HG03139 (cell line): ENCODE measurements at regions not wholly inside any gene's neighbourhood (a gene's known extent, or its start where the extent isn't known, plus 50 kb on each side); places are given as distances from the start of the nearest gene placed in this dataset.

ENCODE experiments used
- ATAC-seq: cut with Tn5 transposase; IDR thresholded peaks from one replicate; pipeline ENCODE4 v1.9.1; 2021; ENCODE audit not compliant: unreplicated experiment

DNA sequence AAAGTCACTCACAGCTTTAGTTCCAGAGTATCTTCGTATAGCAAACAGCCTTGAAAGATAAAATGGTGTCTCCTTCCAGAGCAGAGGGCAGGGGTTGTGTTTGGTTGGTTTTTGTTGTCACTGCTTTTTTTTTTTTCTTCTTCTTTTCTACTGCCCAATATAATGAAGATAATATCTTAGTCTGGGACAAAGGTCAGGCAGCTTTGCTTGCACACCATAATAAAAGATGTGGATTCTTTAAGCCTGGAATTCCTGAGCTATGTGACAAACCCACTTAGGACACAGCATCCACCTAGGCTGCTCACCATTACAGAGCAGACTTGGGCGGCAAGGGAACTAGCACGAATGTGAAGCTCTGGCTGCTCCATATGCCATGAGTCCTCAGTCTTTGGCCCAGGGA lies 165.6 kb upstream of the MIR17HG start:
- no peak for ATAC-seq

GRCh38 chr13:91184244-91184926 lies 163.1 kb upstream of the MIR17HG start:
- no peak for ATAC-seq

- ATAC-seq: no peak
Observed at GRCh38 chr13:91185294-91185863, 162.1 kb upstream of the MIR17HG start.

GRCh38 chr13:91187522-91187921 lies 160.0 kb upstream of the MIR17HG start:
- ATAC-seq: no peak

DNA sequence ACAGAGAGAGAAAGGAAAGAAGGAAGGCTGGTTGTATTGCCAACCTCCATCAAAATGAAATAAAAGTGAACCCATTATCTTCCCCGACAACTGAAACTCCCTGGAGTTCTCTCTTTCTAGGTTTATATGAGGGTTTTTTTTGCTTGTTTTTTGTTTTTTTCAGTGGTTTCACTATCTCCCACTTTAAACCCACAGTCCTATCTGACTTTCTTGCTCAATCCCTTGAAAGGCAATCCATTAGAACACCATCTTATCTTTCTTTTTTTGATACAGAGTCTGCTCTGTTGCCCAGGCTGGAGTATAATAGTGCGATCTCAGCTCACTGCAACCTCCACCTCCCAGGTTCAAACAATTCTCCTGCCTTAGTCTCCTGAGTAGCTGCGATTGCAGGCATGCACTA lies 158.0 kb upstream of the MIR17HG start:
- ATAC-seq: no peak

DNA sequence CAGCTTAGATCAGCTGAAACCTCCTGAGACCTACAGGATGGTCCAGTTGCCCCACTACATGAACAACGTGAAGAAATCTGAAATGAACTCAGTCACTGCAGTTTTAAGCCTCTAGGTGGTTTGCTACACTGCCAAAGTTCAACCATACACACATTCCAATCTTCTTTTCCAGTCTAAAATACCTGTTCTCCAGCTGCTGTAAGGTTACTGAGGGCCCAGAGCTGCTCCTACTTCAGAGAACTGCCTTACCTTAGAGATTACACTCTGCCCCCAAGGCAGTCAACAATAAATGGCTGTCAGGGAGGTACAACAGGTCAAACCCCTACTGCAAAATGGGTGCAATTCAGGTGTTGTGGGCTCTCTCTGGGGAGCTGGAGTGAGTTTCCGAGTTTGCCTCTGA lies 154.1 kb upstream of the MIR17HG start:
- ATAC-seq: no peak

DNA sequence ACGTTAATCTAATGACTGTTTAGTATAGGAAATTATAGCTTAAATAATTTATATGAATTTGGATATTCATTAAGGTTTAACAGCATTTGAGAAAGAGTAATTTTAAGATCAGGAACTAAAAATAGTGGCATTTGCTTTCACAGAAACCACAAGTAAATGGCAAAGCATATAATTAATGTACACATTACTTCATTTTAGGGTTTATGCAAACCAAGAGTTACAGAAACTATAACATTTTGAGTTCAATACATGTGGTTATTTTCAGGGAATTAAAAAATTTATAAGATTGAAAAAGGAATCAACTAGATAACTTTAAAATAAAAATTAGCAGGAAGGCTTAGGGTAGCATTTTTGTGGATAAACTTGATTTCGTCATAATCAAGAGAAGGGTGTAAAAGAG lies 151.7 kb upstream of the MIR17HG start:
- no peak for ATAC-seq

GRCh38 chr13:91196958-91197357 lies 150.5 kb upstream of the MIR17HG start:
- ATAC-seq: no peak

GRCh38 chr13:91199866-91200265 lies 147.6 kb upstream of the MIR17HG start:
- ATAC-seq: no peak

DNA sequence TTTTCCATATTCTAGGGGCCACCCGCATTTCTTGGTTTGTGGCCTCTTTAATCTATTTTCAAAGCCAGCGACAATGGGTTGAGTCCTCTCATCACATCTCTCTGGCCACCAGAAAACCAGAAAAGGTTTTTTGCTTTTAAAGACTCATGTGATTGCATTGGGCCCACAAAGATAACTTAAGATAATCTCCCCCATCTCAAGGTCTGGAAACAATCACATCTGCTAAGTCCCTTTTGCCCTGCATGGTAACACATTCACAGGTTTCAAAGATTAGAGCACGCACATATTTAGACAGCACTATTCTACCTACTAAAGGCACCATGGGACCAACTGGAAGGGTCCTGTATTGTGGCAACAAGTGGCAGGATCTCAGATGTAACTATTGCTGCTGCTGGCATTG lies 147.0 kb upstream of the MIR17HG start:
- no peak for ATAC-seq

DNA sequence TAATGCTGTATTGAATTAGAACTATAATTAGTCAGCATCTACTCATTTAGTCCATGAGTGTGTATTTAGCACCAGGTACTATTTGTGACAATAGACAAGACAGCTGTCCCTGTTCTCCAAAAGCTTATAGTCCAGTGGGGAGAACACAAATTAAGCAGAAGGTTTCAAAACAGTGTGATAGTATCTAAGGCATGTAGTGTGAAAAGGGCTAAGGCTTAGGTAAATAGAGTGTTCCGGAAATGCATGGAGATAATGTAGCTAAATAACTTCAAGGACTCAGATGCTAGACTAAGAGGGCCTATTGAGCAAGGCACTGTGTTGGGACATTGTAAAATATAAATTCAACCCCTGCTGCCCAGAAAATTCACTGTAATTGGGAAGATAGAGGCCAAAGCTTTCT lies 144.1 kb upstream of the MIR17HG start:
- ATAC-seq: no peak

DNA sequence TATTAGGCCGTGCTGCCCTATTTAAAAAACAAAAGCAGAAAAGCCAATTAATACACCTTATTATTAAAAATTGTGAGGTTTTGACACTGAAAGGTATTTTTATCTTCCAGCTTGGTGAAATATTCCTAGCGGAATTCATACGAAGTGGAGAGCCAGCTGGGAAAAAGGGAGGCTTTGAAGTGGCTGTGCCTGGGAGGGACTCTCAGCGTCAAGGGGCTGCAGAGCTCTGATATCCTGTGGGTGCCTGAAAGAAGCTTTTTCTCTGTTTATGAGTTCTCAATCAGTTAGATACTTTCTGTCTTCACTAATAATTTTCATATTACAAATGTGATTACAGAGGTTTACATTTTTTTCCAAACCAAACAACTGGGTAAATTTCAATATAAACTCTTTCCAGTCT lies 140.2 kb upstream of the MIR17HG start:
- ATAC-seq: no peak

- ATAC-seq: no peak
Observed at GRCh38 chr13:91211510-91211909, 136.0 kb upstream of the MIR17HG start.

DNA sequence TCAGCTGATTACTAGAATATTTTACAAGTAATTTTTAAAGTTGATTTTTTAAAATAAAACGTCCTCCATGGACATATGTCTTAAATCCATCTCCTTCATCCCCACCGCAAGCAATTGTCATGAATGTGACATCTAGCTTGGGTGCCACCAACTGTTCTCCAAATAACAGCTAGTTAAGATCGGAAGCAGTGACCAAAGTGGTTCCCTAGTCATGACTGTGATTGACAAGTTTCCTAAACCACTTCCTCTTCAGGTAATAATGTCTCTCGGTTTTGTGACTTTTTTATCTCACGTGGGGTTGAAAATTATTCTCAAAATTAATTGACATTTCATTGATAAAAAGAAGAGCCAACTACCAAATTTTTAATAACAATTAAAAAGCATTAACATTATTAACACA lies 135.3 kb upstream of the MIR17HG start:
- no peak for ATAC-seq

GRCh38 chr13:91214031-91214430 lies 133.5 kb upstream of the MIR17HG start:
- no peak for ATAC-seq

DNA sequence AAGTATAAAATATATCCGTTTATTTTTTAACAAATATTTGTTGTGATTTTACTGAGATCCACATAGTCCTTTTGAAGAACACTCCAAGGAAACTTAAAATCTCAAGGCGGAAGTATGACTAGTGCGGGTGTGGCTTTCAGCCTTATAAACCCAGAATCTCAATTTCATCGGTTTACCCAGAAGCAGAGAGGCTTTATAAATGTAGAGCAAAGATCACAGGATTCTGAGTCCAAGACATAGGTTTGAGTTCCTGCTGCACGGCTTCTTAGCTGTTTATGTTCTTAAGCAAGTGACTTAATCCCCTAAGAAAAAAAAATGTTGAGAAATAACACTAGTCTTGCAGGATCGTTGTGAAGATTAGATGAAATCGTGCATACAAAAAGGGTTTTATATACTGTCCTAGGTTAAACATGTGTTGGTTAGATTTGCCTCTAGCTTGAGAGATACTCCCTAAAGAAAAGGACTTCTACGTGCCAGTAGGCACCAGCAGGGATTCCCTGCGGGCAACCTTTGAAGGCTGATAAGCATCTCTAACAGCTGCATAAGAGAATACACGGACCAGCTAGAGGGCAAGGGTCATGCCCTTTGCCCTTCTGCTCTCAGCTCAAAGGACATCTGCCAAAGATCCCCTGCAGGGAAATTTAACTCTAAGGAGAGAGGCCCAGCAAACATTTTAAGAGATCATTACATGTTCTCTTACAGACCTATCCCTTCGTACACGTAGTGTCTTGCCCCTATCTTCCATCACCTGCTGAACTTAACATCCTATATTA lies 130.4 kb upstream of the MIR17HG start:
- ATAC-seq: no peak

GRCh38 chr13:91219201-91219600 lies 128.3 kb upstream of the MIR17HG start:
- ATAC-seq: no peak

DNA sequence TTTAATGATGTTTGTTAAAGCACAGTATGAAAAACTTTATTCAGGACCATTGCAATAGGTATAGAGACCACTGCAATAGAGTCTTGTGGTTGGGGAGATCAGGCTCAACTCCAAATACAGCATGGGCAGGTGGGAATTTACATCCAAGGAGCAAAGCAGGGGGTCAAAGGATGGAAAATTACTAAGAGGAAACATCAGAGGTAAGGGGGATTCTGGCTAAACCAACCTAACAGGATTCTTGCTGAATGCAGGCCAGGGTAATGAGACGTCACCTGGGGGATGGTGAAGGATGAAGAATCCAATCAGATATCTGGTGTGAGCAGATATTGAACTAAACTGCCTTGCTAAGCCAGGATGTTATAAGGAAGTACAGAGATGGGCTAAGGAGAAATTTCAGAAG lies 126.6 kb upstream of the MIR17HG start:
- no peak for ATAC-seq

DNA sequence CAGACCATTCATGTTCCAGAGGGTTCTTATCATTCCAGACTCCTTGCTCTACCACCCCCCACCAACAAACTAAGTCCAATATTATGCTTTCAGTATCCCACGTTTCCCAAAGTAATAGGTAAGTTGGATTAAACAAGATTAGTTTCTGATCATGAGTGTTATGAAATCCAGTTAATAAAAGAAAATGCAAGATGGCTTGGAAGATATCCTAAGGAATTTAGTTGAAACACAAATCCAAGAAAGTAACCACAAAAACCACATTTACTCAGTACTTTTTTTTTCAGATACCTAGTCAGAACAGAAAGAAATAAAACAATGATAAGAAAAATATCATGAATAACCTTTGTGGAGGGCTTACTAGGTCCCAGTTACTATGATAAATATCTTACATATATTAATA lies 119.4 kb upstream of the MIR17HG start:
- no peak for ATAC-seq

DNA sequence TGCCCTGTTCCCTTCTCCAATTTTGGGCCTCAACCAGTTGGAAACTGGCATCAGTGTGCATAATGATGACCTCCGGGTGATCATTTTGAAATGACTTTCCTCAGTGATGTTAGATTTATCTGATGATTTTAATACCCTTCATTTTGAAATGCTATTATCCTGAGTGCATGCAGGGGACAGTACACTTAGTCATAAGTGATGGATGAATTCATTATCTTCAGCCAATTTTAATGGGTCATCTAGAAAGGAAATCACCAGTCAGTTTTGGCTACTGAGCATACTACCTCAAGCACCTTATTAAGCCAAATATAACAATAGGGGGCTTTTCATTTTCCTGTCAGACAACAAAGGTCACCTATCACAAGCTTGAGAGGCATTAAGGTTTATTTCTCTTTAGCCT lies 118.5 kb upstream of the MIR17HG start:
- no peak for ATAC-seq

- no peak for ATAC-seq
Observed at GRCh38 chr13:91232716-91233115, 114.8 kb upstream of the MIR17HG start.

DNA sequence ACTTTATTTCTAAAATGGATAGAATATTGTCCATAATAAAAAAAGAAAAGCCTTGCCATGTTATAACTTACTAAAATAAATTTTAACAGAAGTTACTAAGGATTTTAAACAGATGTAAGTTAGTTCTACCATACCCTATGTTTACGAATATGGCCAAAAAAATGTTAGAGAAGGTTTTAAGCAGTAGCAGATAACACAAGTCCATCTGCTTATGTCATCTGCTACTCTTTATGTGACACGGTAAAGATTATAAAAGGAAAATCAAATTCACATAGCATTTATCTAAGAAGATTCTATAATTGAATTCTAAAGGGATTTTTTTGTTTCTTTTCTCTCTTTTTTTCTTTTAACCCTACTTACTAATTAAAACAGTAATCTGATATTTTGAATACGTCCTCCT lies 114.2 kb upstream of the MIR17HG start:
- no peak for ATAC-seq
